T-helper 17 cell (primary cell): ENCODE measurements at regions not wholly inside any gene's neighbourhood (a gene's known extent, or its start where the extent isn't known, plus 50 kb on each side); places are given as distances from the start of the nearest gene placed in this dataset.
"Not testable (repeated sequence)": the region's sequence is repeated elsewhere in the genome, so short reads cannot be mapped to it uniquely, and the experiment has no call there.

Source experiments
- ATAC-seq: fragments of 150-1000 bp; cut with Tn5 transposase; 2 replicates; pipeline ENCODE4 v1.10.0; 2021; ENCODE audit warnings: mild to moderate bottlenecking, moderate library complexity
- DNase-seq, 3 donors: peaks; one replicate each; pipeline versions ENCODE4 v3.0.0 to v3.0.0-alpha.2; 2020 to 2021
- H3K9me3 ChIP-seq: one replicate; pipeline ENCODE4 v1.7.0; 2013; ENCODE audit warnings: low read length, mild to moderate bottlenecking; ENCODE audit not compliant: control insufficient read depth, poor library complexity, severe bottlenecking
- H3K27ac Mint-ChIP-seq: one replicate; pipeline ENCODE4 v1.8.0; 2022; ENCODE audit warnings: mild to moderate bottlenecking, moderate library complexity, mixed read lengths
- H3K27me3 Mint-ChIP-seq: one replicate; pipeline ENCODE4 v1.8.0; 2022; ENCODE audit warnings: mixed read lengths
- H3K36me3 Mint-ChIP-seq: one replicate; pipeline ENCODE4 v1.8.0; 2022; ENCODE audit warnings: low read depth, mixed read lengths
- H3K4me1 Mint-ChIP-seq: one replicate; pipeline ENCODE4 v1.8.0; 2022; ENCODE audit warnings: mild to moderate bottlenecking, mixed read lengths
- H3K4me3 Mint-ChIP-seq: one replicate; pipeline ENCODE4 v1.8.0; 2022; ENCODE audit warnings: mild to moderate bottlenecking, moderate library complexity, mixed read lengths

DNA sequence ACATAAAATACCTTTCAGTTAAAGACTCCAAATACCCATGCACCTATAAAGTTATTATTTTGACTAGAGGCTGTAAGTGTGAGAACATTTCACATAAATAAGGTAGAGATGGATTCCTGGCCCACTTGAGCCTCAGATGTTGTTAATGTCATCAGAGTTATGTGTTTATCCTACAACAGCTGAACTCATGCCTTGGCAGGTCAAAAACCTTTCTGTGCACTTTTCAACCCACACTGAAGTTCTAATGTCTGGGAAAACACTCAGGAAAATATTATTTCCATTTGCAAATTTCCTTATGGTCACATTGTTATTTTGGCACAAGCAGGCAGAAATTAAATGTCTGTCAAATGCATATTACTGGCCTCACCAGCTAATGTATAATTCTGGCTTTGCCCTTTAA is 209.2 kb downstream of the LNPK start:
- Mint-ChIP-seq H3K27ac (no peak overlapping the region), H3K36me3 (no peaks in the 10 kb centered on the region), H3K4me3 (no peak overlapping the region), H3K27me3 (peaks cover 5% of the 10 kb centered on the region), H3K4me1 (no peaks in the 10 kb centered on the region)
- DNase-seq (no peak), ATAC-seq (no peak)
- no peaks in the 10 kb centered on the region for H3K9me3 ChIP-seq

- Mint-ChIP-seq H3K4me3 (no peak overlapping the region), H3K36me3 (no peaks in the 10 kb centered on the region), H3K27me3 (peaks cover 5% of the 10 kb centered on the region), H3K27ac (no peak overlapping the region), H3K4me1 (no peaks in the 10 kb centered on the region)
- ATAC-seq = no peak
- no peak for DNase-seq
- H3K9me3 ChIP-seq = no peaks in the 10 kb centered on the region
Measured at GRCh38 chr2:175792199-175792598, 209.9 kb downstream of the LNPK start.

- ATAC-seq = no peak
- no peak for DNase-seq
- H3K4me3 Mint-ChIP-seq = no peak overlapping the region
- no peaks in the 10 kb centered on the region for H3K27me3 Mint-ChIP-seq
- H3K4me1 Mint-ChIP-seq = no peaks in the 10 kb centered on the region
- H3K36me3 Mint-ChIP-seq = no peaks in the 10 kb centered on the region
- H3K27ac Mint-ChIP-seq = no peak overlapping the region
- no peaks in the 10 kb centered on the region for H3K9me3 ChIP-seq
Measured at GRCh38 chr2:175786471-175787124, 215.5 kb downstream of the LNPK start.

DNA sequence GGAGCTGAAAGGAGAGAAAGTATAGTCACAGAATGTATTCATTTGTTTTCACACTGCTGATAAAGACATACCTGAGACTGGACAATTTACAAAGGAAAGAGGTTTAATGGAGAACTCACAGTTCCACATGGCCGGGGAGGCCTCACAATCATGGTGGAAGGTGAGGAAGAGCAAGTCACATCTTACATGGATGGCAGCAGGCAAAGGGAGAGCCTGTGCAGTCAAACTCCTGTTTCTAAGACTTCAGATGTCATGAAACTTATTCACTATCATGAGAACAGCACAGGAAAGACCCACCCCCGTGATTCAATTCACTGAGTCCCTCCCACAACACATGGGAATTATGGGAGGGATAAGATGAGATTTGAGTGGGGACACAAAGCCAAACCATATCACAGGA is 224.7 kb downstream of the LNPK start:
- not testable (repeated sequence) for ATAC-seq, H3K4me3 Mint-ChIP-seq, H3K36me3 Mint-ChIP-seq, H3K4me1 Mint-ChIP-seq, H3K27ac Mint-ChIP-seq, DNase-seq, H3K9me3 ChIP-seq, H3K27me3 Mint-ChIP-seq

DNA sequence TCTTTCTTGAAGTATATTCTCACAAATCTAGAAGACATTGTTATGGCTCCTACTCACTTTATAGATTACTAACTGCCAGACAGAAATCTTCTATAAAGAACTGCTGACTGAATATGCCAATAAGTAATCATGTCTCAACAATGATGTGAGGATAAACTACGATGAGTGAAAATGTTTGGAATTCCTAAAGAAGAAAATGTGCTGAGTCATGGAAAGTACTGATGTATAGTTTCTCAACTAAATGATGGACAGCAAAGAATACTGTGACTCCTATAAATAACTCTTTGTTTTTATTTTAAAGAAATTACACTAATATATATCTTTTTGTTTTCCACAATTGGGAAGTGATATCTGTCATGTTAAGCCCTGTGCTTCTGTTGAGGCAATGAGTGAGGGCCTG is 232.9 kb downstream of the LNPK start:
- Mint-ChIP-seq H3K36me3 (no peaks in the 10 kb centered on the region), H3K27ac (no peak overlapping the region), H3K4me3 (no peak overlapping the region), H3K4me1 (no peaks in the 10 kb centered on the region), H3K27me3 (peaks cover 5% of the 10 kb centered on the region)
- no peaks in the 10 kb centered on the region for H3K9me3 ChIP-seq
- DNase-seq = no peak
- ATAC-seq = no peak

- no peak for ATAC-seq
- Mint-ChIP-seq H3K4me1 (no peaks in the 10 kb centered on the region), H3K4me3 (no peak overlapping the region), H3K27ac (no peak overlapping the region), H3K36me3 (no peaks in the 10 kb centered on the region), H3K27me3 (peaks cover 5% of the 10 kb centered on the region)
- DNase-seq = no peak
- no peaks in the 10 kb centered on the region for H3K9me3 ChIP-seq
Measured at GRCh38 chr2:175766880-175767279, 235.2 kb downstream of the LNPK start.

DNA sequence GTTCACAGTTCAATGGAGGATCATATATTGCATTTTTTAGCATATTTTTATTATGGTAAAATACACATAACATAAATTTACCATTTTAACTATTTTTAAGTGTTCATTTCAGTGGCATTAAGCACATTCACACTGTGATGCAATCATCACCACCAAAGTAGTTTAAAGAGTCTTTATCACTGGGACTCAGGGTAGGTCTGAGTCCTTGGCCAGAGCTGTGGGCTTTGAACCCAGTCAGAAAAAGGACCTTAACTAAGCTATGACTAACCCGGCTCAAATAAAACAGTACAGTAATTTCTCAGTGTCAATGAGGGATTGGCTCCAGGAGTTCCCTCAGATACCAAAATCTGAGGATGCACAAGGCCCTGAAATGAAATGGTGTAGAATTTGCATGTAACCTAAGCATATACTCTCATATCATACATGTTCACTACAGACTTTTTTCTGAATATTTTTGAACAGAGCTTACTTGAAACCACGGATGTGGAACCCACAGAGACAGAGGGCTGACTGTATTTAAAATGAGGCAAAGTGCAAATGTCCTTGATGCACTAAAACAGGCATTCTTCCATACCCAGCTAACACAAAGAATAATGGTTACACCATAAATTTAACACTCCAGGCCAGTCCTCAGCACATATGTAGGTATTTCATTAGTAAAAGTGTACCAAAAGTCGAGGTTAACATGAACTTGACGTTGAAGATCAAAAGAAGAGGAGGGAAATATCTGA is 246.2 kb downstream of the LNPK start:
- DNase-seq = no peak
- peaks cover 3% of the 10 kb centered on the region for H3K36me3 Mint-ChIP-seq
- peaks cover 30% of the 10 kb centered on the region for H3K27me3 Mint-ChIP-seq
- H3K27ac Mint-ChIP-seq = no peak overlapping the region
- no peaks in the 10 kb centered on the region for H3K9me3 ChIP-seq
- no peaks in the 10 kb centered on the region for H3K4me1 Mint-ChIP-seq
- ATAC-seq = no peak
- no peak overlapping the region for H3K4me3 Mint-ChIP-seq

- peaks cover 30% of the 10 kb centered on the region for H3K27me3 Mint-ChIP-seq
- no peak overlapping the region for H3K4me3 Mint-ChIP-seq
- no peak for DNase-seq
- H3K4me1 Mint-ChIP-seq = no peaks in the 10 kb centered on the region
- no peaks in the 10 kb centered on the region for H3K9me3 ChIP-seq
- H3K36me3 Mint-ChIP-seq = peaks cover 3% of the 10 kb centered on the region
- H3K27ac Mint-ChIP-seq = no peak overlapping the region
- no peak for ATAC-seq
Measured at GRCh38 chr2:175755169-175755568, 246.9 kb downstream of the LNPK start.

DNA sequence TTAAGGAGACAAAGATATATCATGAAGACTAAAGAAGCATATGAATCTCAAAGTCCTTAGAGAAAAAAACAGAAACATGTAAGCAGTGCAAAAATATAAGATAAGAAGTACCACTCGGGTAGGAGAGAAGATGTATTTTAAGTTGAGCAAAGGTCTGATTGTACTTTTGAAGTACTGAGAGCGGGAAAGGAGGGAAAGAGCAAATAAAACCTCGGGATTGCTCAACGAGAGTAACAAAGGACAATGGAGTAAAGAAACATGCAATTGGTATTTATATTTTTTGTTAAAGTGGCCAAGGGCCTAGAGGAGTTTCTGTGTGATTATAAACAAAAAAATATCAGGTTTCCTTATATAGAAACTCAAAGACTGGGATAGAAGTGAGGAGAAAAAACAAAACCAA is 251.9 kb downstream of the LNPK start:
- no peak for ATAC-seq

GRCh38 chr2:175745911-175746310 is 256.2 kb downstream of the LNPK start:
- H3K4me1 Mint-ChIP-seq = no peaks in the 10 kb centered on the region
- H3K27me3 Mint-ChIP-seq = peaks cover 12% of the 10 kb centered on the region
- no peak for DNase-seq
- H3K36me3 Mint-ChIP-seq = no peaks in the 10 kb centered on the region
- H3K9me3 ChIP-seq = no peaks in the 10 kb centered on the region
- no peak overlapping the region for H3K27ac Mint-ChIP-seq
- no peak overlapping the region for H3K4me3 Mint-ChIP-seq
- no peak for ATAC-seq

More for the DNA sequence above, 251.9 kb downstream of the LNPK start:
- H3K9me3 ChIP-seq = no peaks in the 10 kb centered on the region
- DNase-seq = no peak
- Mint-ChIP-seq H3K27me3 (peaks cover 13% of the 10 kb centered on the region), H3K4me3 (no peak overlapping the region), H3K27ac (no peak overlapping the region), H3K36me3 (peaks cover 3% of the 10 kb centered on the region), H3K4me1 (no peaks in the 10 kb centered on the region)

GRCh38 chr2:175744000-175744399 is 258.1 kb downstream of the LNPK start:
- H3K27ac Mint-ChIP-seq = no peak overlapping the region
- no peaks in the 10 kb centered on the region for H3K36me3 Mint-ChIP-seq
- peaks cover 12% of the 10 kb centered on the region for H3K27me3 Mint-ChIP-seq
- no peak overlapping the region for H3K4me3 Mint-ChIP-seq
- ATAC-seq = no peak
- H3K9me3 ChIP-seq = no peaks in the 10 kb centered on the region
- DNase-seq = no peak
- H3K4me1 Mint-ChIP-seq = no peaks in the 10 kb centered on the region

DNA sequence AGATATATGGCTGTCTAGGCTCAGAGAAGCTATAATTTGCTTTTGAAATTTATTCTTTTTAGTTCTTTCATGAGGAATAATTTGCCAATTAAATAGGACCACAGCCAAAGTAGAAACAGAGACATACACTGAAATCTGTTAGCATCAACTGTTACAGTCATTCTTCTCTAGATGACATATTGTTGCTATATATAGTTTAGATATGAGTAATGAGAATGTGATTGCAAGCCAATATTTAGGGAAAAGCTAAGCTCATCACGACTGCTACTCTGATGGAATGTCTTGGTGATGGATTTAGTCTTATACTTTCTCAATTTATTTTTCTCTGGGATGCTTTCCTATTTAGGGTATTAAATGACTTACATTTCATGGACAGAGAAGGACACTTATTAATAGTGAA is 259.1 kb downstream of the LNPK start:
- peaks cover 20% of the 10 kb centered on the region for H3K27me3 Mint-ChIP-seq
- no peak overlapping the region for H3K4me3 Mint-ChIP-seq
- ATAC-seq (no peak), DNase-seq (no peak)
- H3K36me3 Mint-ChIP-seq = no peaks in the 10 kb centered on the region
- no peak overlapping the region for H3K27ac Mint-ChIP-seq
- H3K9me3 ChIP-seq = no peaks in the 10 kb centered on the region
- no peaks in the 10 kb centered on the region for H3K4me1 Mint-ChIP-seq

GRCh38 chr2:175742367-175742766 is 259.7 kb downstream of the LNPK start:
- no peak overlapping the region for H3K4me3 Mint-ChIP-seq
- DNase-seq = no peak

DNA sequence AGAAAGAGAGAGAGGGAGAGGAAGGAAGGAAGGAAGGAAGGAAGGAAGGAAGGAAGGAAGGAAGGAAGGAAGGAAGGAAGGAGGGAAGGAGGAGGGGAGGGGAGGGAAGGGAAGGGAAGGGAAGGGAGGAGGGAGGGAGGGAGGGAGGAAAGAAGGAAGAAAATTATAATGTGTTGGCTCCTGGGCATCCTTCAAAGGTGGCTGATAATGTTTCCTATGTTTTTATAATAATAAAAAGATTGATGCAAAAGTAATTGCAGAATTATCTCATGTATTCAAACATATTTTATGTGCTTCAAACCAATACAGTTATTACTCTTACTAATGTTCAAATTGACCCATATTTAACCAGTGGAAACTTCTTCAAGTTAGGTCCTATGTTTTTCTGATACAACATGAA is 260.9 kb downstream of the LNPK start:
- Mint-ChIP-seq H3K4me3 (no peak overlapping the region), H3K36me3 (no peaks in the 10 kb centered on the region), H3K27me3 (peaks cover 32% of the 10 kb centered on the region), H3K4me1 (no peaks in the 10 kb centered on the region), H3K27ac (no peak overlapping the region)
- no peak for ATAC-seq
- no peaks in the 10 kb centered on the region for H3K9me3 ChIP-seq
- DNase-seq = no peak

More at GRCh38 chr2:175742367-175742766, 259.7 kb downstream of the LNPK start:
- ATAC-seq = no peak
- H3K9me3 ChIP-seq = no peaks in the 10 kb centered on the region
- Mint-ChIP-seq H3K27me3 (peaks cover 24% of the 10 kb centered on the region), H3K4me1 (no peaks in the 10 kb centered on the region), H3K36me3 (no peaks in the 10 kb centered on the region), H3K27ac (no peak overlapping the region)
